ENCODE measurements at regions not wholly inside any gene's neighbourhood (a gene's known extent, or its start where the extent isn't known, plus 50 kb on each side); places are given as distances from the start of the nearest gene placed in this dataset.

DNA sequence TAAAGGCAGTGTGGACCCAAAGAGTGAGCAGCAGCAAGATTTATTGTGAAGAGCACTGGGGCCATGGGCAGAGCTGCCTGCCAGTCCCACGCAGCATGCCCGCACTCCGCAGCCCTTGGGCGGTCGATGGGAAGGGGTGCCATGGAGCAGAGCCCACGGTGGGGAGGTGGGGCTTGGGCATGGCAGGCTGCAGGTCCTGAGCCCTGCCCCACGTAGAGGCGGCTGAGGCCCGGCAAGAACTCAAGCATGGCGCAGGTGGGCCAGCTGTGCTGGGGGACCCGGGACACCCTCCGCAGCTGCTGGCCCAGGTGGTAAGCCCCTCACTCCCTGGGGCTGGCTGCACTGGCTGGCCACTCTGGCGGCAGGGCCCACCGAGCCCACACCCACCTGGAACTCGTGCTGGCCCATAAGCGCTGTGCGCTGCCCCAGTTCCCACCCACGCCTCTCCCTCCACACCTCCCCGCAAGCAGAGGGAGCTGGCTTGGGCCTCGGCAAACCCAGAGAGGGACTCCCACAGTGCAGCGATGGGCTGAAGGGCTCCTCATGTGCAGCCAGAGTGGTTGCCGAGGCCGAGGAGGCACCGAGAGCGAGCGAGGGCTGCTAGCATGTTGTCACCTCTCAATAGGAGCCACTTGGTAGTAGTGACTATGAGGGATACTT lies 1218.8 kb upstream of the EPHA6 start:
- TF ChIP-seq, protein P1, sequence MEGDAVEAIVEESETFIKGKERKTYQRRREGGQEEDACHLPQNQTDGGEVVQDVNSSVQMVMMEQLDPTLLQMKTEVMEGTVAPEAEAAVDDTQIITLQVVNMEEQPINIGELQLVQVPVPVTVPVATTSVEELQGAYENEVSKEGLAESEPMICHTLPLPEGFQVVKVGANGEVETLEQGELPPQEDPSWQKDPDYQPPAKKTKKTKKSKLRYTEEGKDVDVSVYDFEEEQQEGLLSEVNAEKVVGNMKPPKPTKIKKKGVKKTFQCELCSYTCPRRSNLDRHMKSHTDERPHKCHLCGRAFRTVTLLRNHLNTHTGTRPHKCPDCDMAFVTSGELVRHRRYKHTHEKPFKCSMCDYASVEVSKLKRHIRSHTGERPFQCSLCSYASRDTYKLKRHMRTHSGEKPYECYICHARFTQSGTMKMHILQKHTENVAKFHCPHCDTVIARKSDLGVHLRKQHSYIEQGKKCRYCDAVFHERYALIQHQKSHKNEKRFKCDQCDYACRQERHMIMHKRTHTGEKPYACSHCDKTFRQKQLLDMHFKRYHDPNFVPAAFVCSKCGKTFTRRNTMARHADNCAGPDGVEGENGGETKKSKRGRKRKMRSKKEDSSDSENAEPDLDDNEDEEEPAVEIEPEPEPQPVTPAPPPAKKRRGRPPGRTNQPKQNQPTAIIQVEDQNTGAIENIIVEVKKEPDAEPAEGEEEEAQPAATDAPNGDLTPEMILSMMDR (IDR thresholded peaks at IDR 0.05; ENCODE audit: low read depth, low read length), result no peak
- H3K9me3 ChIP-seq, result no peaks in the 10 kb centered on the region; the same call in 1 of the 2 replicates
- H3K27me3 ChIP-seq, result no peaks in the 10 kb centered on the region
- no peak for DNase-seq
- H3K4me1 ChIP-seq, result no peaks in the 10 kb centered on the region
- H3K36me3 ChIP-seq, result no peaks in the 10 kb centered on the region
- H3K4me3 ChIP-seq (ENCODE audit: low read depth, low read length), result no peak overlapping the region

DNA sequence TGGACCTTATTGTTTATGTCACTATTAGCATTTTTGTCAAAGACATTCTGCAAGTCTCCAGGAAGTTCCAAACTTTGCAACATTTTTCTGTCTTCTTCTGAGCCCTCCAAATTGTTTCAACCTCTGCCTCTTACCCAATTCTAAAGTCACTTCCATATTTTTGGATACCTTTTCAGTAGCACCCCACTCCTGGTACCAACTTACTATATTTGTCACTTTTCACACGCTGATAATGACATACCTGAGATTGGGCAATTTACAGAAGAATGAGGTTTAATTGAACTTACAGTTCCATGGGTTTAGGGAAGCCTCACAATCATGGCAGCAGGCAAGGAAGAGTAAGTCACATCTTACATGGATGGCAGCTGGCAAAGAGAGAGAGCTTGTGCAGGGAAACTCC lies 1206.5 kb upstream of the EPHA6 start:
- Histone ChIP-seq H3K36me3 (no peaks in the 10 kb centered on the region), H3K9me3 (no peaks in the 10 kb centered on the region), H3K27me3 (no peaks in the 10 kb centered on the region), H3K4me3 (ENCODE audit: low read depth, low read length) (no peak overlapping the region), H3K4me1 (no peaks in the 10 kb centered on the region)
- no peak for DNase-seq
- TF ChIP-seq, protein P1 (IDR thresholded peaks at IDR 0.05; ENCODE audit: low read depth, low read length), result no peak

DNA sequence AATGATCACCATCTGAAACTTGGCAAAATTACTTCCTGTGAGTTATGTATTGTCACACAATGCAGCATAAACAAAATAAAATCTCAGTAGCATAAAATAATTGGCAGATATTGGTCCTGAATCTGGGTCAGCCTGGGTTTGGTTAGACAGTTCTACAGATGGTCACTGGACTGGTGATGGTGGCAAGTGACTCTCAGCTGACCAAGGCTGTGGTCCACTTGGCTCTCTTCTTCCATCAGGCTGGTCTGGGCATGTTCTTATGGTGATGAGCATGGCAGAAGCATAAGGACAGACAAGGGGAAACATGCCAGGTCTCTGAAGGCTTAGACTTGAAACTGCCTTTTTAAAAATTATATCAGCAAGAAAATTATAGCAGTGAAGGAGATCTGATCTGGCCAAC lies 1205.0 kb upstream of the EPHA6 start:
- H3K36me3 ChIP-seq, result no peaks in the 10 kb centered on the region
- TF ChIP-seq, protein P1 (IDR thresholded peaks at IDR 0.05; ENCODE audit: low read depth, low read length), result no peak
- no peaks in the 10 kb centered on the region for H3K27me3 ChIP-seq
- no peaks in the 10 kb centered on the region for H3K4me1 ChIP-seq
- H3K9me3 ChIP-seq, result no peaks in the 10 kb centered on the region
- no peak for DNase-seq
- no peak overlapping the region for H3K4me3 ChIP-seq (ENCODE audit: low read depth, low read length)

DNA sequence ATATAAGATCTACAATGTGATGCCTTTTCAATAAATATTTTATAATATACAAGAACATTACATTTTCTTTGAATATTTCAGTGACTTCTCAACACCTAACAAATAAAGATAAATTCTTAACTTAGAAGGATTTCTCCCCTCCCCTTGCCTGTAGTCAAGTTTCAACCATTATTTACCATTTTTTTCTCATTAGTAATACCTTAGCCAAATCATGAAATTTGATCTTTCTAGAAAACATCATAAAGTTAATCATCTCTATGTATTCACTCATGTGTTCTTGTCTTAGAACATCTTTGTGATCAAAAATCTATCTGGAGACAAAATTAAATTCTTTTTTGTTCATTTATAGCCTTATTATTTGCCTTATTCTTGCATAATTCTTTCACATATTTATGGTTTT lies 1201.8 kb upstream of the EPHA6 start:
- Histone ChIP-seq H3K4me3 (ENCODE audit: low read depth, low read length) (no peak overlapping the region), H3K4me1 (no peaks in the 10 kb centered on the region), H3K36me3 (no peaks in the 10 kb centered on the region), H3K27me3 (no peaks in the 10 kb centered on the region), H3K9me3 (no peaks in the 10 kb centered on the region)
- TF ChIP-seq, protein P1 (IDR thresholded peaks at IDR 0.05; ENCODE audit: low read depth, low read length), result no peak
- no peak for DNase-seq

DNA sequence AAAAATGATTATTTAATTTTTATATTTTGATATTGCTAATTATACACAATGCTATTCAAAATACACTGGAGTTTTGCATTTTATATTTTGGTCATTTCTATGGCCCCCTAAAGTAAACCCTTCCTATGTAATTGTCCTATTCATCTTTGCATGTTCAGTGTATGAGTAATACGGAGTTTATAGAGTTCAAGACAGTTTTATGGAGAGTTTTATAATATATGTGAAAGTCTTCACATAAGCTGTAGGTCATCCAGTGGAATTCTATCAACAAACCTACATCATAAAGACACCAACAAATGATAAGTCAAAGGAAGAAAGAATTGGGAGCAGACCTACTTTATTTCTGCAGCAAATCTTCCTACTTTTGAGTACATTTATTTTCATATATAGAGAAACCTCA lies 1200.4 kb upstream of the EPHA6 start:
- TF ChIP-seq, protein P1 (IDR thresholded peaks at IDR 0.05; ENCODE audit: low read depth, low read length), result no peak
- Histone ChIP-seq H3K27me3 (no peaks in the 10 kb centered on the region), H3K9me3 (no peaks in the 10 kb centered on the region), H3K4me3 (ENCODE audit: low read depth, low read length) (no peak overlapping the region), H3K36me3 (no peaks in the 10 kb centered on the region), H3K4me1 (no peaks in the 10 kb centered on the region)
- no peak for DNase-seq

DNA sequence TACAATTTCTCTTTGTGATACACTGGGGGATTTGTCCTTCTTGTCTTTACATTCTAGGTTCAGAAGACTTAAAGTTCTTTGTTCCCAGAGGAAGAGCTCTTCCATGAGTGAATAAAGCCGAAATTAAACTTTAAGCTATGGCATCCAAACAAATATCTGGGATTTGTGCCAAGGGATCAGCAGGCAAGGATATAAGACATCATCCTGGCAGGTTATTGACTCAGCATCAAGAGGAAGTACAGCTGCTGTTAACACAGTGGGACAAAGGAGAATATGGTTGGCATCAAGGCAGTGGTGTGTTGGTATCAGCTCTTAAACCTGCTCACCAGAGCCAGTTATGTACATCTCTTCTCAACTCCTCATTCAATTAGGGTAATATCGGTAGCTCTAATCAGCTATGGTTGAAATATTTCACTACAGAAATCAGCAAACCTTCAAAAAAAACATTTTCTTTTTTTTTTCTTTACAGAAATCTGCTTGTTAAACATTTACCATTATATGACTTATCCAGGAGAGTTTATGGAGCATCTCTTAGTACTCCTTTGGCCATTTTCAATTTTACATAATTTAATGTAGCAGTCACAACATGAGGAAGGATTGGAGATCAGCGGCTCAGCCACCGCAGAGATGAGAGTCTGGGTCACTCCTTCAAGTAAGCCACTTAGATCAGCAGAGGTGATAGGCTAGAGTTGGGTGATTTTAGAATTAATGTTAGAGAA lies 1198.6 kb upstream of the EPHA6 start:
- no peaks in the 10 kb centered on the region for H3K4me1 ChIP-seq
- no peaks in the 10 kb centered on the region for H3K36me3 ChIP-seq
- no peak overlapping the region for H3K4me3 ChIP-seq (ENCODE audit: low read depth, low read length)
- TF ChIP-seq, protein P1 (IDR thresholded peaks at IDR 0.05; ENCODE audit: low read depth, low read length), result no peak
- no peaks in the 10 kb centered on the region for H3K27me3 ChIP-seq
- DNase-seq, result no peak
- H3K9me3 ChIP-seq, result no peaks in the 10 kb centered on the region
